HepG2 (cell line): ENCODE measurements at regions not wholly inside any gene's neighbourhood (a gene's known extent, or its start where the extent isn't known, plus 50 kb on each side); places are given as distances from the start of the nearest gene placed in this dataset.

ENCODE experiments used
- HDAC2 ChIP-seq: sonication (generic); formaldehyde crosslinking; IDR thresholded peaks from 2 replicates; pipeline ENCODE4 v1.4.0; 2020; ENCODE audit warnings: missing genetic modification reagents
- PRMT3 ChIP-seq: sonication (generic); formaldehyde crosslinking; IDR thresholded peaks from 2 replicates; pipeline ENCODE4 v1.8.1; 2022; ENCODE audit warnings: low read depth, mild to moderate bottlenecking, moderate library complexity, missing genetic modification reagents, borderline replicate concordance
- ZBTB38 ChIP-seq: sonication (generic); formaldehyde crosslinking; IDR thresholded peaks from 2 replicates; pipeline ENCODE4 v1.5.1; 2020; ENCODE audit warnings: mild to moderate bottlenecking, missing genetic modification reagents
- ZNF878 ChIP-seq: sonication (generic); formaldehyde crosslinking; IDR thresholded peaks from 2 replicates; pipeline ENCODE4 v1.8.1; 2023; ENCODE audit warnings: mild to moderate bottlenecking, missing genetic modification reagents, moderate library complexity
- TF ChIP-seq, protein P1 (sequence below): sonication (generic); formaldehyde crosslinking; IDR thresholded peaks from 2 replicates; pipeline ENCODE4 v1.5.1; 2020; ENCODE audit warnings: missing genetic modification reagents, mild to moderate bottlenecking, borderline replicate concordance
- TF ChIP-seq, protein P2 (sequence below): sonication (generic); formaldehyde crosslinking; IDR thresholded peaks from 2 replicates; pipeline ENCODE4 v1.8.0; 2022; ENCODE audit warnings: missing genetic modification reagents, mild to moderate bottlenecking, moderate library complexity, borderline replicate concordance
- TF ChIP-seq, protein P3 (sequence below), 2 experiments: sonication (generic) in 1 of 2; formaldehyde crosslinking in 1 of 2; IDR thresholded peaks; 2 replicates each; pipeline versions ENCODE4 v1.5.1 to v1.6.1; 2011 to 2020; ENCODE audit warnings: borderline replicate concordance in 1 of 2, low read depth in 1 of 2, low read length in 1 of 2, mild to moderate bottlenecking in 1 of 2, missing genetic modification reagents in 1 of 2, moderate library complexity in 1 of 2

DNA sequence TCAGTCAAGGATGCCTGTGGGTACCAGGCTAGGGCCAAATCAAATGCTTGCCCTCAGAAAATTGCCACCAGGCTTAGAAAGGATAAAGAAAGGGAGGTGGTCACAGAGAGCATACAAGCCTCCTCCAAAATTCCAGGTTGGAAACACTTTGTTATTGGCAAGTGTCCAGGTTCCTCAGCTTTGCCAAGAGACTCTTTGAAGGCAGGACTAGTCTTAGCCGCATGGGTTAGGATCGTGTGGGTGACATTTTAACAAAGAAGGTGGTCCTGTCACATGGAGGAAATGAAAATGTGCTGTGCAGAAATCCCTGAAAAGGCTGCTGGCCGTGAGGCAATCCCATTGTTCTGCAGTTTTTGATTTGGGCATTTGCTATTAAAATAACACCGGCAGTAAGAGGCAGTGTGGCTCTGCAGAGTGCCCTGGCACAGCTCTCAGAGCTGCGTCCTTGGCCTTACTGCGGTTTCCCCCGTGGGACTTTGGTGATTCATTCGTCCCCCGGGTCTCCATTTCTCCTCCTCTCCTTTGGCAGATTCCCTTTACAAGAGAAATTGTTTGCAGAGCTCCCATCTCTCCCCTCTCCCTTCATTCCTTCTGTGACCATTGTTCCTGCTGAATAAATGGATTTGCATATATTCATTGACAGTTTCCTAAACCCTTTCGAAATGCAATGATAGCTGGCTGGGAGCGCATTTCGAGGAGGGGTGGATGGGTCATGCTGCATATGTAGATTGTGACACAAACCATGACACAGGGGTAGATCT is 187.3 kb downstream of the VAPA start:
- no peak for TF ChIP-seq HDAC2 (CRISPR knock-in tag)
- TF ChIP-seq, protein P1, sequence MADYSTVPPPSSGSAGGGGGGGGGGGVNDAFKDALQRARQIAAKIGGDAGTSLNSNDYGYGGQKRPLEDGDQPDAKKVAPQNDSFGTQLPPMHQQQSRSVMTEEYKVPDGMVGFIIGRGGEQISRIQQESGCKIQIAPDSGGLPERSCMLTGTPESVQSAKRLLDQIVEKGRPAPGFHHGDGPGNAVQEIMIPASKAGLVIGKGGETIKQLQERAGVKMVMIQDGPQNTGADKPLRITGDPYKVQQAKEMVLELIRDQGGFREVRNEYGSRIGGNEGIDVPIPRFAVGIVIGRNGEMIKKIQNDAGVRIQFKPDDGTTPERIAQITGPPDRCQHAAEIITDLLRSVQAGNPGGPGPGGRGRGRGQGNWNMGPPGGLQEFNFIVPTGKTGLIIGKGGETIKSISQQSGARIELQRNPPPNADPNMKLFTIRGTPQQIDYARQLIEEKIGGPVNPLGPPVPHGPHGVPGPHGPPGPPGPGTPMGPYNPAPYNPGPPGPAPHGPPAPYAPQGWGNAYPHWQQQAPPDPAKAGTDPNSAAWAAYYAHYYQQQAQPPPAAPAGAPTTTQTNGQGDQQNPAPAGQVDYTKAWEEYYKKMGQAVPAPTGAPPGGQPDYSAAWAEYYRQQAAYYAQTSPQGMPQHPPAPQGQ, result no peak
- TF ChIP-seq ZNF878, result no peak
- no peak for TF ChIP-seq PRMT3
- TF ChIP-seq, protein P2, sequence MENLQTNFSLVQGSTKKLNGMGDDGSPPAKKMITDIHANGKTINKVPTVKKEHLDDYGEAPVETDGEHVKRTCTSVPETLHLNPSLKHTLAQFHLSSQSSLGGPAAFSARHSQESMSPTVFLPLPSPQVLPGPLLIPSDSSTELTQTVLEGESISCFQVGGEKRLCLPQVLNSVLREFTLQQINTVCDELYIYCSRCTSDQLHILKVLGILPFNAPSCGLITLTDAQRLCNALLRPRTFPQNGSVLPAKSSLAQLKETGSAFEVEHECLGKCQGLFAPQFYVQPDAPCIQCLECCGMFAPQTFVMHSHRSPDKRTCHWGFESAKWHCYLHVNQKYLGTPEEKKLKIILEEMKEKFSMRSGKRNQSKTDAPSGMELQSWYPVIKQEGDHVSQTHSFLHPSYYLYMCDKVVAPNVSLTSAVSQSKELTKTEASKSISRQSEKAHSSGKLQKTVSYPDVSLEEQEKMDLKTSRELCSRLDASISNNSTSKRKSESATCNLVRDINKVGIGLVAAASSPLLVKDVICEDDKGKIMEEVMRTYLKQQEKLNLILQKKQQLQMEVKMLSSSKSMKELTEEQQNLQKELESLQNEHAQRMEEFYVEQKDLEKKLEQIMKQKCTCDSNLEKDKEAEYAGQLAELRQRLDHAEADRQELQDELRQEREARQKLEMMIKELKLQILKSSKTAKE (CRISPR knock-in tag), result no peak
- no peak for TF ChIP-seq ZBTB38
- TF ChIP-seq, protein P3, sequence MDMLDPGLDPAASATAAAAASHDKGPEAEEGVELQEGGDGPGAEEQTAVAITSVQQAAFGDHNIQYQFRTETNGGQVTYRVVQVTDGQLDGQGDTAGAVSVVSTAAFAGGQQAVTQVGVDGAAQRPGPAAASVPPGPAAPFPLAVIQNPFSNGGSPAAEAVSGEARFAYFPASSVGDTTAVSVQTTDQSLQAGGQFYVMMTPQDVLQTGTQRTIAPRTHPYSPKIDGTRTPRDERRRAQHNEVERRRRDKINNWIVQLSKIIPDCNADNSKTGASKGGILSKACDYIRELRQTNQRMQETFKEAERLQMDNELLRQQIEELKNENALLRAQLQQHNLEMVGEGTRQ (IDR thresholded peaks at IDR 0.05; ENCODE audit: low read depth, low read length), result no peak
- TF ChIP-seq, protein P3 (CRISPR knock-in tag; IDR thresholded peaks at IDR 0.05; ENCODE audit: borderline replicate concordance), result no peak
